NCI-H1417 (cell line): ENCODE measurements at regions not wholly inside any gene's neighbourhood (a gene's known extent, or its start where the extent isn't known, plus 50 kb on each side); places are given as distances from the start of the nearest gene placed in this dataset.
A peak's percentile ranks its signal among the peaks of the same experiment; 100 is the strongest.

Source experiments
- DNase-seq, 3 experiments: peaks; one replicate each; lab custom pipeline; 2025; lab: John Stamatoyannopoulos, UW

- DNase-seq = no peak
Observed at GRCh38 chr3:72565593-72565992, 282.7 kb downstream of the SHQ1 start.

DNA sequence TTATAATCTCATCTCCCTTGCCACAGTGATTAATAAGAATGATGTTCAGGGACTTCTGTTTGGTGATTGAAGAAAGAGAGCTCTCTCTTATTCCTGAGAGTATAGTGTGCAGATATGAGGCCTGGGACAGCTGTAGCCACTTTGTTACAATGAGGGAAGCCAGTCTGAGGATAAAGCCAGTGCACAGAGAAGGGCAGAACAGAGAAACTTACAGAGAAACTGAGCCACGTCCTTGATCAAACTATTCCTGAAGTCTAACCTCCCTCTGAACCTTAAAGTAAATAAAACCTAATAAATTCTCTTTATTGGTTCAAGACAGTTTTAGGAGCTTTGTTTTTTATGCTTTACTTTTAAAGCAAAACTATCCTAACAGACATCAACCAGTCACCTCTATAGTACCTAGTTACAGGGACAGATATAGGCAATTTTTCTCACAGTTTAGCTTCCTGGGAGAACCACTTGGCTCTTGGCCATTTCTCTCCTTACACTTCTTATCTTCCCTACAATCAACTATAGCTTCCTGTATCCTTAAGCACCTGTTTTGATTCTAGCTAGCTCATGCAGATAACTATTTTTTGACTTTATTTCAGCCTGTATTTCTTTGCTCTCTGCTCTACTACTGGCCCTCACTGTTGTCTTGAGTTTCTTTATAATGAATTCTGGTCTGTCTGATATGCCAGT, 284.4 kb downstream of the SHQ1 start:
- DNase-seq = no peak

- no peak for DNase-seq
Observed at GRCh38 chr3:72560846-72561675, 287.2 kb downstream of the SHQ1 start.

- DNase-seq = no peak
Observed at GRCh38 chr3:72559385-72559784, 288.9 kb downstream of the SHQ1 start.

GRCh38 chr3:72558001-72558400, 290.2 kb downstream of the SHQ1 start:
- DNase-seq = no peak

DNA sequence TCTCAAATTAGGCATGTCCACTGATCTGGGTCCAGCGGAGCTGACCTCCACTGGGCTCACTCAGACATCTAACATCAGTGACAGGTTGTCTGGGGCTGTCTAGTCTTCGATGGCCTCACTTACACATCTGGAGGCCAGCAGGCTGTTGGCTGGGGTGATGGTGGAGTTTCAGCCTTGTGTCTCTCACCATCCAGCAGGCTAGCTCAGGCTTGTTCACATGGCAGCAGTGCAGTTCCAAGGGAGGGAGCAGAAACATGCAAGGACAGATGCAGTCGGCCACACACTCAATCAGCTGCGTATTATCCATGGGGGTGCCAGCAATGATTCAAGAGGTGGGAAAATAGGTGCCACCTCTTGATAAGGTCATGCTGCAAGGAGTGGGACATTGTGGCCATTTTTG, 292.5 kb downstream of the SHQ1 start:
- no peak for DNase-seq

DNA sequence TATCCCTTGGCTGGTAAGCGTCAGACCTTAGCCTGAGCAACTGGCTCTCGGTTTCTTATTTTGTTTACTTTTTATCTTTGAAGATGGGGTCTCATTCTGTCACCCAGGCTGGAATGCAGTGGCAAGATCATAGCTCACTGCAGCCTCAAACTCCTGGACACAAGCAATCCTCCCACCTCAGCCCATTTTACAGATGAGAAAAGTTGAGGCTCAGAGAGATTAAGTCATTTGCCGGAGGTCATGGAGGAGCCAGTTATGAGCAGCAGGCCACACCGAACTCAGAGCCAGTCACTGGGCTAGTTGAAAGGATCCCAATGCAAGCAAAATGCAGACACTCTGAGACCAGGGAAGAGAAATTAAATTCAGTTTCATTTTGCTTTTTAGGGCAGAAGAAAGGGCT, 293.6 kb downstream of the SHQ1 start:
- no peak for DNase-seq

- DNase-seq = no peak
Observed at GRCh38 chr3:72553298-72553697, 294.9 kb downstream of the SHQ1 start.

DNA sequence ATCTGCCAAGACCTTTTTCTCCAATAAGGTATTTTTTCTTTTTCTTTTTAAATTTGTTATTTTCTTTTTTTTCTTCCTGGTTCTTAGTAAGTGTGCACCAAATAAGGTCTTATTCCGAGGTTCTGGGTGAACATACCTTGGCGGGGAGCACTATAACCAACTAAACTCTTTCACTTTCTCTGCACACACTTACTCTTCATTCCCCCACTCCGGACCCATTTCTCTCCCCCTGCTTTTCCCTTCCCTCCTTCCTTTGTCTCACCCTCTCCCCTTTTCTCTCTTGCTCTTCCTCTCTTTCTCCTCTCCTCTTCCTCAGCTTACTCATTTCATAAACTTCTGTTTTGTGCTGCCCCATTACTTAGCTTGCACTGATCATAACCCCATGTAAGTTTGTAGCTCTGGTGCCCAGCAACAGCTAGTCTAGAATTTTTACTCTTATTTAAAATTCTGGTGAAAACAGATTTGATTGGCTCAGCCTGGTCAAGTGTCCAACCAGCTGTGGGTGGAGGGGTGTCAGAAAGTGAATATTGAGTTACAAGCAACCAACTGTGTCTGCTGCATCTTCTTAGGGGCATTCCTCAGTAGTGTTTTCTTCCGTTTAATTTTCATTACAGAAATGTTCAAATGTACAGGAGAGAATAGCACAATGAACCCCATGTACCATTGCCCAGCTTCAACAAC, 297.5 kb downstream of the SHQ1 start:
- DNase-seq = no peak

DNA sequence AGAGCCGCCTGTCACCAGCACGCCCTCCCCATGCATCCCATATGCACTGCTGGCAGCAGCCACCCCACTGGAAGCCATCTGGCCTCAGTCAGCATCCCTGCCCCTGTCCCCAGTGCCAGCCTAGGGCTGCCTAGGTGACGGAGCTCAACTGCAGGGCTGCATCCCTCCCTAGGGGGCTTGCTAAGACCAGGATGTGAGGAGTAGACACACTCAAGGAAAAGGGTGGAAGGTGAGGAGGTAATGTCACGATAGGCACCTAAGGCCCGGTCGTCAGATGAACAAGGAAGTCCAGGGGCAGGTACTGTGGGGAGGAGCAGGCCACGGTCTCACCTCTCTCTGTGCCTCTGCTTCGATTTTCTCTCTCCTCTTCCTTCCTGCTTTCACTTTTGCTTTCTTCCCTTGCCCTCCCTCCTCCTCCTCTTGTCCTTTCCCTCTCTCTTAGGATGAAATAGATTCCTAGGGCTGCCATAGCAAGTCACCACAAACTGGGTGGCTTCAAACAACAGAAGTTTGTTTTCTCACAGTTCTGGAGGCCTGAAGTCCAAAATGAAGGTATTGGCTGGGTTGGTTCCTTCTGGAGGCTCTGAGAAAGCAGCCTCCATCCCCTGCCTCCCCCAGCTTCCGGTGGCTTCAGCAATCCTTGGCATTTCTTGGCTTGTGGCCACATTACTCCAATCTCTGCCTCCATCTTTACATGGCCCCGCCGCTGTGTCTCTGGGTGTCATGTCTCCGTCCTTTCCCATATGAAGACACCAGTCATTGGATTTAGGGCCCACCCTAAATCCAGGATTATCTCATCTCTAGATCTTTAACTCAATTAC, 298.3 kb downstream of the SHQ1 start:
- peak in 2 of 3 experiments; percentile 18 to 54 for DNase-seq

GRCh38 chr3:72548981-72549380, 299.3 kb downstream of the SHQ1 start:
- peak in 2 of 3 experiments; percentile 19 to 57 for DNase-seq

- DNase-seq = no peak
Observed at GRCh38 chr3:72548461-72548860, 299.8 kb downstream of the SHQ1 start.

- no peak for DNase-seq
Observed at GRCh38 chr3:72547183-72547582, 301.1 kb downstream of the SHQ1 start.

DNA sequence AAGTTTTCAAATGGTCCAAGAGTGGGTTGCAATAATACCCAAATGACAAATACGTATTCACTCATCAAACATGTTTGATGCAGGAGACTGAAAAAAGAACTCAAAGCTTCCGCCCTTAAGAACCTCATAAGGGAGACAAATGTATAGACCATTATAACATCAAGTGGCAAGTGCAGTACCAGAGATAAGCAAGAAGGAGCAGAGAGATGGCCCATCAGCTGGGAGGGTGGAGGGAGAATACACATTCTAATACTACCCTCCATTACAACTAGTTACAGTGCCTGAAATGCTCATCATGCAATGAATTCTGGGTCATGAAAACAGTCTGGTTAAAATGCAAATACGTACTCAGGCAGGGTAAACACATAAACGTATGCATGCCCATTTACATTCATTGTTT, 304.0 kb downstream of the SHQ1 start:
- DNase-seq = no peak

GRCh38 chr3:72543246-72543645, 305.0 kb downstream of the SHQ1 start:
- no peak for DNase-seq

DNA sequence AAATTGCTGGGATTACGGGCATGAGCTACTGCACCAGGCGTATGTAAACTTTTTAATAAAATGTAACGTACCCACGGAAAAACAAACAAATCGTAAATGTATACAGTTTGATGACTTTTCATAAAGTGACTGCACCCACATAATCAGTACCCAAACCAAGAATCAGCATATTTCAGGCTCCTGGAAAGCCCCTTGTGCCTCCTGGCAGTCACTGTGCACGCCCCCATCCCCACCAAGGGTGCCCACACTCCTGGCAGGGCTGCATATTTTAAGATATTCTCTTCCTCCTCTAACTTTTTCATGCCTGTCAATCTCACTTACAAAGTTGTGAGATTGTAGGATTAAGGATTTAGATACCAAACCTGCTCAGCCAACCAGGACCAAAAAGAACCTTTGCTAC, 305.5 kb downstream of the SHQ1 start:
- DNase-seq = no peak

- no peak for DNase-seq
Observed at GRCh38 chr3:72539856-72540255, 308.4 kb downstream of the SHQ1 start.

- peak in 1 of 3 experiments; percentile 13 for DNase-seq
Observed at GRCh38 chr3:72538070-72538745, 310.0 kb downstream of the SHQ1 start.

GRCh38 chr3:72537448-72537847, 310.8 kb downstream of the SHQ1 start:
- DNase-seq = no peak

DNA sequence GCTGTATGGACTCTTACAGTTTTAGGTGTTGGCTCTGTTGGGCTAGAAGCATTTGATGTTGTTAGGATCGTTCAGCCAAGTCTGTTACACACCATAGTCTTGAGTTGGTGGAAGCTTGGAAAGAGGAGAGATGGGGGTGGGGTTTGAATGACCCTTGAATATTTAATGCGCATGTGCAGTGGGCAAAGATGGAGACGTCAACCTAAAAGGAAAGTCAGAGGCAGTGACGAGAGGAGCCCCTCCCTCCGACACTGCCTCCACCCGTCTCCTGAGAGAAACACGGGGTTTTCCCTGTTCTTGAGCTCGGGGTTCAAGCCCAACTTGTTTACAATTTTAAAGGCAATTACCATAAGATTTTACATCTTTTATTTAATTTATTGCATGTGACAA, 311.4 kb downstream of the SHQ1 start:
- no peak for DNase-seq

DNA sequence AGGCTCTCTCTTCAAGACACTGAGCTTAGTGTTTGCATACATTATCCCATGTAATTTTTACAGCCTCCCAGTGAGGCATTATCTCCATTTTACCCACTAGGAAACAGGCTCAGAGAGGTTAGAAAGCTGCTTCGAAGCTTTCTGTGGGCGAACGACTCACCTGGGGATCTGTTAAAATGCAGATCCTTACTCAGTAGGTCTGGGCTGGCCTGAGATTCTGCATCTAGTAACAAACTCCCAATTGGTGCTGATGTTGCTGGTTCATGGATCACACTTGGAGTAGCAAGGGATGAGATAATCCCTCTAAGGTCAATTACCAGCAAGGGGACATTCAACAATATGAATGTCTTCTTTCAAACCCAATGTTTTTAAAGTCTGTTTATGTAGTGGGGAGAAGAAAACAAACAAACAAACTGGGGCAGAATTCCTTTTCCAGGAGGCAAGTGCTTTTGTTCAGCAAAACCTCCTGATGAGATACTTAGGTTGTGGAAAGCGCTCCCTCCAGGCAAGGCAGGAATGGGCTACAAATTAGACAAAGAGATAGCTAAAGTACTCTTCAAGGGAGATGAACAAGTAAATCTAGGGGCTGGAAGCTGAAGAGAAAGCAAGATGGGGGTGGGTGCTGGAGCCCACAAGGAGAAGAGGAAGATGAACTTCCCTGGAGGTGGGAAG, 311.9 kb downstream of the SHQ1 start:
- peak in 1 of 3 experiments; percentile 12 for DNase-seq
